ENCODE measurements at regions not wholly inside any gene's neighbourhood (a gene's known extent, or its start where the extent isn't known, plus 50 kb on each side); places are given as distances from the start of the nearest gene placed in this dataset.

DNA sequence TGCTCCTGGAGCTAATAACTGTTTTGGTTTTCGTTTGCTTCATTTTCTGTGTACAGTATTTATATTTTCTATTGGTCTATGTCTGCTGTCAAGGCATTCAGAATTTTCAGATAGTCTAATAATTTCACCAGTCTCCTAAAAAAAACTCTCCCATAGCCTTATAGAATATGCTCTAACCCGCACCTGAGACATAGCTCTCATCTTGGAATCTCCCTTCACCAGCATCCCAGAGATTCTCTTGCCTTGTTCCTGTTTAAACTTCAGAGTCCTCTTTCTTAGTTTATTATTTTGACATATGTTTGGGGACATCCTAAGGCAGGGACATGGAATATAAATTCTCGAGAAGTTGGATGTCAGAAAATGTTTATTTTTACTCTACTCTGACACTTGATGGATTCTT is 58.3 kb upstream of the MED4 start (continued):
- TF ChIP-seq ZNF20 (CRISPR knock-in tag; IDR thresholded peaks at IDR 0.05) (no peak), MTF1 (CRISPR knock-in tag; IDR thresholded peaks at IDR 0.05) (no peak), AHR (CRISPR knock-in tag; IDR thresholded peaks at IDR 0.05) (no peak)

DNA sequence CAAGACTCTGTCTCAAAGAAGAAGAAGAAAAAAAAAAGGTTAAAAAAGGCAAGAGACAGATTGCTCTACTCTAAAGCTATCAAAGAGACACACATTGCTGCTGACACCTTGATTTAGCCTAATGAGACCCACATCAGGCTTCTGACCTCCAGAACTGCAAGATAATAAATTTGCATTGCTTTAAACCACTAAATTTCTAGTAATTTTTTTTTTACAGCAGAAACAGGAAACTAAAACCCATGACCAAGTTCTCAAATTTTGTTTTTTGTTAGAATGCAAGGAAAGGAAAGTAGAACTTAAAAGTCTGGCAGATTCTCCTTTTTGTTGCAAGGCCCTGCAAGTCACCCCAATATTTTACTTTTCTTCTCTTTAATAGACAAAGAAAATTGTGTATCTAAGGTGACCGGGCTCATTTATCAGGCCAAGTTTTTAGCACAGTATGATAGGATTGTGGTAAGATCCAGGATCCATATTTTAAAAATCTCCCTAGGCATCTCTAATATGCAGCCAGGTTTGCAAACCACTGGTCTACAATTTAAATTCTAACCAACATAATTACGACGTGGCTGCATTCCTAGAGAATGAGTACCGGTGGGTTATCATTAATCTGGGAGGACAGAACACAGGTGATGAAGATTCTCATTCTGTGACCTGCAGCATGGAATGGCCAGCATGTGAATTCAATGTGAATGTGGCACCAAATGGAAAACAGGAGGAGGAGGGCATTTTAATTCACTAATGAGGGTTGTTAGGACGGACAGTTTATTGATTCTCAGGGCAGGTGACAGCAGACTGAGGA is 56.7 kb upstream of the MED4 start:
- ATAC-seq (no peak), DNase-seq (ENCODE audit: low spot score) (no peak), FAIRE-seq (no peak)
- intact Hi-C loops (cut with micrococcal nuclease; ENCODE audit: unreplicated experiment): no loop called here
- in situ Hi-C loops (cut with HindIII; ENCODE audit: extremely low pct_ligation_motif_present, low pct_unique_long_range_greater_than_20kb): no loop called here
- Histone ChIP-seq H2AFZ (ENCODE audit: low read length) (no peak overlapping the region), H3K9ac (ENCODE audit: insufficient read depth, low read depth, low read length) (no peak overlapping the region), H3K4me2 (ENCODE audit: low read depth, low read length) (no peak overlapping the region), H3K9me3 (ENCODE audit: low read length) (no peaks in the 10 kb centered on the region), H3K27ac (ENCODE audit: extremely low read length, insufficient read depth, low read length) (no peak overlapping the region), H3K4me3 (replicated peaks in 1 of 3; ENCODE audit: insufficient read depth in 1 of 3, low read depth in 2 of 3, low read length in 3 of 3) (no peak overlapping the region), H4K20me1 (ENCODE audit: insufficient read depth, low read length) (no peaks in the 10 kb centered on the region), H3K79me2 (ENCODE audit: insufficient read depth, low read length) (no peaks in the 10 kb centered on the region), H3K36me3 (replicated peaks in 1 of 2; ENCODE audit: control insufficient read depth in 1 of 2, insufficient read depth in 2 of 2, low read length in 2 of 2) (no peaks in the 10 kb centered on the region), H3K4me1 (ENCODE audit: insufficient read depth, low read length) (peaks cover 30% of the 10 kb centered on the region), H3K27me3 (ENCODE audit: control insufficient read depth in 1 of 2, insufficient read depth in 2 of 2, low read length in 2 of 2) (no peaks in the 10 kb centered on the region)
- 28% methylated on average over 5 of the region's 5 CpGs for WGBS (ENCODE audit: low lambda C conversion rate)
- BruUV-seq (replicated peaks): no TSS peak
- POLR2A ChIA-PET: no interaction called here
- CTCF ChIA-PET (ENCODE audit: low intra/inter-chr PET ratio, low total read pairs): no interaction called here
- TF ChIP-seq RFXANK (CRISPR knock-in tag; IDR thresholded peaks at IDR 0.05) (no peak), ZNF205 (CRISPR knock-in tag; IDR thresholded peaks at IDR 0.05) (no peak), PLSCR1 (CRISPR knock-in tag; IDR thresholded peaks at IDR 0.05; ENCODE audit: borderline replicate concordance) (no peak), CBX2 (IDR thresholded peaks at IDR 0.05; ENCODE audit: low read depth, low read length) (no peak), CBX2 (CRISPR knock-in tag; IDR thresholded peaks at IDR 0.05; ENCODE audit: low read depth) (no peak), PCBP1 (IDR thresholded peaks at IDR 0.05; ENCODE audit: borderline replicate concordance, low read depth, low read length) (no peak), ZNF263 (CRISPR knock-in tag; IDR thresholded peaks at IDR 0.05) (no peak), ERF (CRISPR knock-in tag; IDR thresholded peaks at IDR 0.05) (no peak), NAIF1 (CRISPR knock-in tag; IDR thresholded peaks at IDR 0.05; ENCODE audit: borderline replicate concordance) (no peak), MXD4 (CRISPR knock-in tag; IDR thresholded peaks at IDR 0.05) (no peak), CC2D1A (CRISPR knock-in tag; IDR thresholded peaks at IDR 0.05) (no peak), RCOR2 (CRISPR knock-in tag; IDR thresholded peaks at IDR 0.05) (no peak), NFE2L1 (CRISPR knock-in tag; IDR thresholded peaks at IDR 0.05; ENCODE audit: borderline replicate concordance) (no peak), MBNL3 (CRISPR knock-in tag; conservative IDR thresholded peaks at IDR 0.05) (no peak), JUNB (CRISPR knock-in tag; IDR thresholded peaks at IDR 0.05; ENCODE audit: borderline replicate concordance) (no peak), ZNF839 (CRISPR knock-in tag; IDR thresholded peaks at IDR 0.05; ENCODE audit: borderline replicate concordance) (no peak)
- TF ChIP-seq, protein P1, sequence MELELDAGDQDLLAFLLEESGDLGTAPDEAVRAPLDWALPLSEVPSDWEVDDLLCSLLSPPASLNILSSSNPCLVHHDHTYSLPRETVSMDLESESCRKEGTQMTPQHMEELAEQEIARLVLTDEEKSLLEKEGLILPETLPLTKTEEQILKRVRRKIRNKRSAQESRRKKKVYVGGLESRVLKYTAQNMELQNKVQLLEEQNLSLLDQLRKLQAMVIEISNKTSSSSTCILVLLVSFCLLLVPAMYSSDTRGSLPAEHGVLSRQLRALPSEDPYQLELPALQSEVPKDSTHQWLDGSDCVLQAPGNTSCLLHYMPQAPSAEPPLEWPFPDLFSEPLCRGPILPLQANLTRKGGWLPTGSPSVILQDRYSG (CRISPR knock-in tag; IDR thresholded peaks at IDR 0.05): no peak
- TF ChIP-seq, protein P2, sequence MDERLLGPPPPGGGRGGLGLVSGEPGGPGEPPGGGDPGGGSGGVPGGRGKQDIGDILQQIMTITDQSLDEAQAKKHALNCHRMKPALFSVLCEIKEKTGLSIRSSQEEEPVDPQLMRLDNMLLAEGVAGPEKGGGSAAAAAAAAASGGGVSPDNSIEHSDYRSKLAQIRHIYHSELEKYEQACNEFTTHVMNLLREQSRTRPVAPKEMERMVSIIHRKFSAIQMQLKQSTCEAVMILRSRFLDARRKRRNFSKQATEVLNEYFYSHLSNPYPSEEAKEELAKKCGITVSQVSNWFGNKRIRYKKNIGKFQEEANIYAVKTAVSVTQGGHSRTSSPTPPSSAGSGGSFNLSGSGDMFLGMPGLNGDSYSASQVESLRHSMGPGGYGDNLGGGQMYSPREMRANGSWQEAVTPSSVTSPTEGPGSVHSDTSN (CRISPR knock-in tag; IDR thresholded peaks at IDR 0.05): no peak
- TF ChIP-seq, protein P3, sequence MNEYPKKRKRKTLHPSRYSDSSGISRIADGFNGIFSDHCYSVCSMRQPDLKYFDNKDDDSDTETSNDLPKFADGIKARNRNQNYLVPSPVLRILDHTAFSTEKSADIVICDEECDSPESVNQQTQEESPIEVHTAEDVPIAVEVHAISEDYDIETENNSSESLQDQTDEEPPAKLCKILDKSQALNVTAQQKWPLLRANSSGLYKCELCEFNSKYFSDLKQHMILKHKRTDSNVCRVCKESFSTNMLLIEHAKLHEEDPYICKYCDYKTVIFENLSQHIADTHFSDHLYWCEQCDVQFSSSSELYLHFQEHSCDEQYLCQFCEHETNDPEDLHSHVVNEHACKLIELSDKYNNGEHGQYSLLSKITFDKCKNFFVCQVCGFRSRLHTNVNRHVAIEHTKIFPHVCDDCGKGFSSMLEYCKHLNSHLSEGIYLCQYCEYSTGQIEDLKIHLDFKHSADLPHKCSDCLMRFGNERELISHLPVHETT (CRISPR knock-in tag; conservative IDR thresholded peaks at IDR 0.05): no peak

Data from HepG2 (cell line).